ENCODE measurements at regions not wholly inside any gene's neighbourhood (a gene's known extent, or its start where the extent isn't known, plus 50 kb on each side); places are given as distances from the start of the nearest gene placed in this dataset.
A peak's percentile ranks its signal among the peaks of the same experiment; 100 is the strongest.

DNA sequence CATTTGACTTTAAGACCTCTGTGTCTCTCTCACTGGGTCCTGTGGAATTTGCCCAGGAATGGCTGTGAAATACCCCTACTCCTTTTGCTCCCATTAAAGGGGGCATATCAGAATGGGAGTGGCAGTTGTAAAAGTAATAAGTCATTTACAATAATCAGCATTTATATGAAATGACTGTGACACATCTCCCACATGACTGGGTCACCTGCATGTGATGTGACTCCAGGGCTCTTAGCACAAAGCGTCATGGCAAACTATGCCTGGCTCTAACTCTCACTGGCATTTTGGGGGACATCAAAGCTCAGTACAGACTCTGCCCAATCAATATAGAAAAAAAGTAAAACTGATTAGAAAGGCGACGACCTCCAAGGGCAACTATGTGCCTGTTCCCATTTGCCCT is 157.6 kb downstream of the RPS24 start:
- DNase-seq (ENCODE audit: low read depth) = no peak
- TF ChIP-seq, protein P1, sequence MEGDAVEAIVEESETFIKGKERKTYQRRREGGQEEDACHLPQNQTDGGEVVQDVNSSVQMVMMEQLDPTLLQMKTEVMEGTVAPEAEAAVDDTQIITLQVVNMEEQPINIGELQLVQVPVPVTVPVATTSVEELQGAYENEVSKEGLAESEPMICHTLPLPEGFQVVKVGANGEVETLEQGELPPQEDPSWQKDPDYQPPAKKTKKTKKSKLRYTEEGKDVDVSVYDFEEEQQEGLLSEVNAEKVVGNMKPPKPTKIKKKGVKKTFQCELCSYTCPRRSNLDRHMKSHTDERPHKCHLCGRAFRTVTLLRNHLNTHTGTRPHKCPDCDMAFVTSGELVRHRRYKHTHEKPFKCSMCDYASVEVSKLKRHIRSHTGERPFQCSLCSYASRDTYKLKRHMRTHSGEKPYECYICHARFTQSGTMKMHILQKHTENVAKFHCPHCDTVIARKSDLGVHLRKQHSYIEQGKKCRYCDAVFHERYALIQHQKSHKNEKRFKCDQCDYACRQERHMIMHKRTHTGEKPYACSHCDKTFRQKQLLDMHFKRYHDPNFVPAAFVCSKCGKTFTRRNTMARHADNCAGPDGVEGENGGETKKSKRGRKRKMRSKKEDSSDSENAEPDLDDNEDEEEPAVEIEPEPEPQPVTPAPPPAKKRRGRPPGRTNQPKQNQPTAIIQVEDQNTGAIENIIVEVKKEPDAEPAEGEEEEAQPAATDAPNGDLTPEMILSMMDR (IDR thresholded peaks at IDR 0.05; ENCODE audit: insufficient read depth, low read depth, low read length, missing control alignments) = no peak
- H3K4me3 ChIP-seq (ENCODE audit: low read depth, low read length) = no peak overlapping the region

DNA sequence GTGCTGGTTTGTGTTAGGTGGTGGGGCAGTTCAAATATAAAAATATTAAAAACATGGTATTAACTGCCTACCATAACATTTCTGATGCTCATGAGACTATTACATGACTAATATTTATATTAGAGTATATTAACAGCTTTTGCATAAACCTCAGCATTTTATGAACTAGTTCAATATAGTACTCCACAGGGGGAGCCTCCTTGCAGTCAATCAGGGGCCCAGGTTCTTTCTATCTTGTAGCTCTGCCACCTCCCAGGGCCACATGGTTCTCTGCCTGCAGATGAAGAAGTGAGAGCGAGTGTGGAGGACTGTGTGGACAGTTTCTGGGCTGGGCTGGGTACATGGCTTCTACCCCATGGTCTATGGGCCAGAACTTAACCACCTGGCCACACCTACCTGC is 159.5 kb downstream of the RPS24 start:
- DNase-seq (ENCODE audit: low read depth) = no peak
- H3K4me3 ChIP-seq (ENCODE audit: low read depth, low read length) = no peak overlapping the region
- TF ChIP-seq, protein P1 (IDR thresholded peaks at IDR 0.05; ENCODE audit: insufficient read depth, low read depth, low read length, missing control alignments) = no peak

DNA sequence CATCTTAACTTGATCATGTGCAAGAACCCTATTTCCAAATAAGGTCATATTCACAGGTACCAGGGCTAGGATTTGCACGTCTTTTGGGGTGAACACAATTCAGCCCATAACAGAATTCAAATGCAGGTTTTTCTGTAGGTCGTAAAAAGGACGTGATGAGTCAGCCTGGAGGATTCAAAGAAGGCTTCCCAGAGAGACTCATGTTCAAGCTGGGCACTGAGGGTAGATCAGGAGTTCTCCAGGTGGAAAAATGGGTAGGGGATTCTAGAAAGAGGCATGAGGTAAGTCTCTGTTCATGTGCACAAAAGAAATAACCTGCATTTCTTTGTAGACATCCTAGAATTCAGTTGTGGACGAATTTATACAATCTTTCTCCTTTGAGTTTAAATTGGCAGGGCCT is 160.4 kb downstream of the RPS24 start:
- DNase-seq (ENCODE audit: low read depth) = no peak
- TF ChIP-seq, protein P1 (IDR thresholded peaks at IDR 0.05; ENCODE audit: insufficient read depth, low read depth, low read length, missing control alignments) = no peak
- H3K4me3 ChIP-seq (ENCODE audit: low read depth, low read length) = no peak overlapping the region

DNA sequence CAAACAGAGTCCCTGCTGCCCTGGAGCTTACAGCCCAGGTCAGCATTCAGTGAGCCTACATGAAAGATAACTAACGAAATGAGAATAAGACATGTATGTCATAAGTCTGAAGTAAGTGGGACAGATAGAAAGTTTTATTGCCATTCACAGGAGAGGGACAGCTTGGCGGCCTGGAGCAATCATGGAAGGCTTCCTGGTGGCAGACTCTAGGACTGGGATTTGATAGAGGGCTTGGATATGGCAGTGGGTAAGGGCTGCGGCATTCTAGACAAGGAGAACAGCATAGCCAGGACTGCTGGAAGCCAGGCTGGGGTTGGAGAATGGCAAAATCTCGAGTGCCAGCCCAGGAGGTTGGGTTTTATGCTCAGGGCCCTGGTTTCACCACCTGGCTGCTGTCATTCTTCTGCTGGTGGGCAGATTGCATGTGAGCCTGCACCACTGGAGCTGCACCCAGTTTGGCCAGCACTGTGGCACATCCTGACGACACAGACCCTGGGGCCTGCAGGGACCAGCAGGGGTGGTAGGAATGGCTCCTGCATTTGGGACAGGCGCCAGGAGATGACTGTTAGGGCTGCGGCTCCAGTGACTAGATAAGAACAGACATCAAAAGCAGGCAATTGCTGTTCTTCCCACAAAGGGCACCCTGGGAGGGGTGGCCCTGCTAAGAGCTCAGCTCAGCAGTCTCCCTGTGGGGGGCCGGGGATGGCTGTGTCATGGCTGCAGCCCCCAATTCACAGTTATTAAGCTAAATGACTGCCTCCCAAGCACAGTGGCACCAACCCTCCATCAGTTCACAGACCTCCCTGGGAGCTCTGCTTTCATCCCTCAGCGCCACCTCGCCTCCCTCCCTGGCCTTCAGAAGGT is 161.1 kb downstream of the RPS24 start:
- H3K4me3 ChIP-seq (ENCODE audit: low read depth, low read length) = no peak overlapping the region
- TF ChIP-seq, protein P1 (IDR thresholded peaks at IDR 0.05; ENCODE audit: insufficient read depth, low read depth, low read length, missing control alignments) = no peak
- no peak for DNase-seq (ENCODE audit: low read depth)

DNA sequence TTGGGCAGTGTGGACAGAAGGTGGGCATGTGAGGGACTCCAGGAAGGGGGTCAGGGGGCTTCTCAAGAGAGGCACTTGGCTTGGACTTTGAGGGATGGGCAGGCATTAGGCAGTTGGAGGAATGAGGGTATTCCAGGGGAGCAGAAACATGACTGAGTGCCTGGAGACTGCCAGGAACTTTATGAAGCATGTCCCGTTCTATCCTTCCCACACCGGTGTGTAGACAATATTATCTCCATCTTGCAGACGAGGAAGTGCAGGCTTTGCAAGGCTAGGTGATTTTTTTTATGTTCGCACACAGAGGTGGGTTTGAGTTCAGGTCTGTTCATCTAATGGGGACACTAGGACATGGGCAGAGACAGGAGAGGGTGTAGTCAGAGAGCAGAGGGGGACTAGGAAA is 162.7 kb downstream of the RPS24 start:
- DNase-seq (ENCODE audit: low read depth) = no peak
- no peak overlapping the region for H3K4me3 ChIP-seq (ENCODE audit: low read depth, low read length)
- TF ChIP-seq, protein P1 (IDR thresholded peaks at IDR 0.05; ENCODE audit: insufficient read depth, low read depth, low read length, missing control alignments) = no peak

DNA sequence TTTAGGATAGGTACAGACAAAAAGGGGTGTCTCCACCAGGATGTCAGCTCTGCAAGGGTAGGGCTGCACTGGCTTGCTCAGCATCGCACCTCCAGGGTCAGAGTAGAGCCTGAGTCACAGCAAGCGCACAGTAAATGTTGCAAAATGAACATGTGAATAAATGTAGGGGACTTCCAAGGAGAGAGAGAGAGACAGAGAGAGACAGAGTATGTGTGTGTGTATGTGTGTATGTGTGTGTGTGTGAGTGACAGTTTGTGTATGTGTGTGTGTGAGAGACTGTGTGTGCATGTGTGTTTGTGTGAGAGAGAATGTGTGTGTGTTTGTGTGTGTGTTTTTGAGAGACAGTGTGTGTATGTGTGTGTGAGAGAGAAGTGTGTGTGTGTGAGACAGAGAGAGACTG is 163.3 kb downstream of the RPS24 start:
- TF ChIP-seq, protein P1 (IDR thresholded peaks at IDR 0.05; ENCODE audit: insufficient read depth, low read depth, low read length, missing control alignments) = no peak
- no peak overlapping the region for H3K4me3 ChIP-seq (ENCODE audit: low read depth, low read length)
- peak; percentile 10 for DNase-seq (ENCODE audit: low read depth)

Data from GM12865 (cell line).